ENCODE measurements at regions not wholly inside any gene's neighbourhood (a gene's known extent, or its start where the extent isn't known, plus 50 kb on each side); places are given as distances from the start of the nearest gene placed in this dataset.
"Not testable (repeated sequence)": the region's sequence is repeated elsewhere in the genome, so short reads cannot be mapped to it uniquely, and the experiment has no call there.

DNA sequence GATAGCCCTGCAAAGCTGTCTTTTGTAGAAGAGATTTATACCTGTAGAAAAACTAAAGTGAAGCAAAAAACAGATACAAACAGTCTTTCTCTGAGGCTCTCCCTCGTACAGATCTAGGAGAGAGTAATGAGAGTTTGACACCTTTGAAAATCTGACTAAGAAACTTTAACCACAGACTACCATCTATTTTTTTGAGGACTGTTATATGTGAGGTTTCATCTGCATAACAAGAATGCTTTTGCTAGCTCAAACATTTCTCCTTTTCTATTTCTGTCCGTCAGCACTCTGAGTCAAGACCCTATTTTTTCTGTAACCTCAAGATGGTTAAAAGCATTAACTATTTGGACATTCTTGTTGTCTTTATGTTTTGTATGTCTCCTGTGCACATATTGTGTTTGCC lies 193.0 kb downstream of the BTBD3 start:
- H3K27me3 Mint-ChIP-seq, result no peaks in the 10 kb centered on the region
- no peaks in the 10 kb centered on the region for H3K4me1 Mint-ChIP-seq
- H3K27ac Mint-ChIP-seq, result no peak overlapping the region
- H3K4me3 Mint-ChIP-seq, result no peak overlapping the region
- no peak for ATAC-seq (replicated peaks)
- peaks cover 5% of the 10 kb centered on the region for H3K9me3 Mint-ChIP-seq
- H3K36me3 Mint-ChIP-seq (ENCODE audit: low read depth), result no peaks in the 10 kb centered on the region

- Mint-ChIP-seq H3K4me1 (no peaks in the 10 kb centered on the region), H3K27ac (no peak overlapping the region), H3K36me3 (ENCODE audit: low read depth) (no peaks in the 10 kb centered on the region), H3K4me3 (no peak overlapping the region), H3K9me3 (peaks cover 5% of the 10 kb centered on the region), H3K27me3 (no peaks in the 10 kb centered on the region)
- no peak for ATAC-seq (replicated peaks)
Observed at GRCh38 chr20:12111431-12112088, 193.9 kb downstream of the BTBD3 start.

DNA sequence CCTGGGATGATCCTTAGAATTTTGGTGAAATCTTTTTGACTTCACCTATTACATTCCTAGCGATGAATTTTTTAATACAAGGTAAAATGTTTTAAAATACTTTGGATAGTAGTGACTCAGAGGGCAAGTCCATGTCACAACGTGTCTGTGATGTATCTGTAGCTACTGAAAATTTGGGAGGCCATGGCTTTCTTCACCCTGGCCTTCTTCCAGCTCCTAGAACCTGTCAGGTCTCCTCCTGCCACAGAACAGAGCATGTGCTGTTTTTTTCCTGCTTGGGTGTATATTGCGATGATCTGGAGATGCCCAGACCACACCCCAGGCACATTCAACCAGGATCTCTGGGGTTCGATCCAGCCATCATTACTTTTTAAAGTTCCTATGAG lies 194.4 kb downstream of the BTBD3 start:
- no peaks in the 10 kb centered on the region for H3K27me3 Mint-ChIP-seq
- H3K9me3 Mint-ChIP-seq, result peaks cover 5% of the 10 kb centered on the region
- ATAC-seq (replicated peaks), result no peak
- H3K27ac Mint-ChIP-seq, result no peak overlapping the region
- H3K36me3 Mint-ChIP-seq (ENCODE audit: low read depth), result no peaks in the 10 kb centered on the region
- H3K4me3 Mint-ChIP-seq, result no peak overlapping the region
- H3K4me1 Mint-ChIP-seq, result no peaks in the 10 kb centered on the region

DNA sequence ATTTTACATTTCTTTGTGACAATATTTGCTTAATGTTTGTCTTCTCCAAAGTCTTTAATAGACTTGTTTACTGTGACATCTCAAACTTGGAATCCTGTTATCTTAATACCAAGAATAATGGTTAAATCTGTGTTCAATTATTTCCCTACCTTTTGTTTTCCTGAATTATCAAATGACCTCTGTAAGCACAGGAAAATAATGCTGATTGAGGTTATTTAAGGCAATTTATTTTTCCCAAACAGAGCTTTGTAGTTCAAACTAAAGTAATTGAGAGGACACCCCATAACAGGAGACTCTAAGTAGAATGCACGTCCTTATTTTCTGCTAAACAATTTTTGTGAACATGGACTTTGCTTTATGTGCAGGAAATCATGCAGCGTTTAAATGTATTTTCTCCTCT lies 195.0 kb downstream of the BTBD3 start:
- no peaks in the 10 kb centered on the region for H3K4me1 Mint-ChIP-seq
- no peak for ATAC-seq (replicated peaks)
- H3K9me3 Mint-ChIP-seq, result peaks cover 5% of the 10 kb centered on the region
- no peak overlapping the region for H3K27ac Mint-ChIP-seq
- H3K4me3 Mint-ChIP-seq, result no peak overlapping the region
- no peaks in the 10 kb centered on the region for H3K36me3 Mint-ChIP-seq (ENCODE audit: low read depth)
- H3K27me3 Mint-ChIP-seq, result no peaks in the 10 kb centered on the region

- H3K36me3 Mint-ChIP-seq (ENCODE audit: low read depth), result no peaks in the 10 kb centered on the region
- peaks cover 5% of the 10 kb centered on the region for H3K9me3 Mint-ChIP-seq
- ATAC-seq (replicated peaks), result no peak
- H3K27ac Mint-ChIP-seq, result no peak overlapping the region
- no peaks in the 10 kb centered on the region for H3K27me3 Mint-ChIP-seq
- H3K4me3 Mint-ChIP-seq, result no peak overlapping the region
- no peaks in the 10 kb centered on the region for H3K4me1 Mint-ChIP-seq
Observed at GRCh38 chr20:12113075-12113467, 195.4 kb downstream of the BTBD3 start.

GRCh38 chr20:12113468-12114371 lies 196.0 kb downstream of the BTBD3 start:
- H3K9me3 Mint-ChIP-seq, result peaks cover 5% of the 10 kb centered on the region
- H3K36me3 Mint-ChIP-seq (ENCODE audit: low read depth), result no peaks in the 10 kb centered on the region
- H3K4me3 Mint-ChIP-seq, result no peak overlapping the region
- no peaks in the 10 kb centered on the region for H3K27me3 Mint-ChIP-seq
- ATAC-seq (replicated peaks), result no peak
- no peaks in the 10 kb centered on the region for H3K4me1 Mint-ChIP-seq
- no peak overlapping the region for H3K27ac Mint-ChIP-seq

GRCh38 chr20:12129114-12129513 lies 211.4 kb downstream of the BTBD3 start:
- H3K36me3 Mint-ChIP-seq (ENCODE audit: low read depth); ATAC-seq (replicated peaks); H3K4me1 Mint-ChIP-seq; H3K27ac Mint-ChIP-seq; H3K27me3 Mint-ChIP-seq; H3K4me3 Mint-ChIP-seq: not testable (repeated sequence)
- H3K9me3 Mint-ChIP-seq, result peaks cover 12% of the 10 kb centered on the region

DNA sequence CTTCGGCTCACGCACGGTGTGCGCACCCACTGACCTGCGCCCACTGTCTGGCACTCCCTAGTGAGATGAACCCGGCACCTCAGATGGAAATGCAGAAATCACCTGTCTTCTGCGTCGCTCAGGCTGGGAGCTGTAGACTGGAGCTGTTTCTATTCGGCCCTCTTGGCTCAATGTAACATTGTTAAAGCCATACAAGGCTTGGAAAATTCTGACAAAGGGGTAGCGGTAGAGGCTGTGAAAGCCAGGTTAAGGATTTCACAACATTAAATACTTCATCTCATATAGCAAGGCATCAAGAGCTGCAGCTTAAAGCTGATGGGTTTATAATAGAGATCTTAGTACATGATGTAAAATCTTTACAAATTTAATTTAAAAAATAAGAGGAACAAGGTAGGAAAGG lies 211.8 kb downstream of the BTBD3 start:
- peaks cover 12% of the 10 kb centered on the region for H3K9me3 Mint-ChIP-seq
- not testable (repeated sequence) for H3K36me3 Mint-ChIP-seq (ENCODE audit: low read depth); H3K4me3 Mint-ChIP-seq; ATAC-seq (replicated peaks); H3K27me3 Mint-ChIP-seq; H3K4me1 Mint-ChIP-seq; H3K27ac Mint-ChIP-seq

DNA sequence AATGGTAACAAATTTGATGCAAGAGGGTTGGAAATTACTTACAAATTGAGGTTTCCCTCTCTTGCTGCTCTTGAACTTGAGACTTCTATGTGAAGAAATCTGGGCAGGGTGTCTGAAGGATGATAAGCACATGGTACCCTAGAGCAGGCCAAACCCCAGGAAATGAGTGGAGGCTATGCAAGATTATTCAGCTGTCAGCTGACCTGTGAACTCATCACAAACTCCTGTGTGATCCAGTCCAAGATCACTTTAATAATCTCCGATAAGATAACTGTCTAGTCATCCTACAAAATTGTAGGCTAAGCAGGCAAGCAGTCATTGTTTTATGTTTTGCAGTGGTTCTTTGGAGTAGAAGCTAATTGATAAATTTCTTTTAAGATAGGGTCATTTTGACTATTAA lies 213.1 kb downstream of the BTBD3 start:
- Mint-ChIP-seq H3K4me1 (no peaks in the 10 kb centered on the region), H3K4me3 (no peak overlapping the region), H3K27ac (no peak overlapping the region), H3K27me3 (no peaks in the 10 kb centered on the region), H3K9me3 (peaks cover 19% of the 10 kb centered on the region), H3K36me3 (ENCODE audit: low read depth) (no peaks in the 10 kb centered on the region)
- no peak for ATAC-seq (replicated peaks)

GRCh38 chr20:12133553-12133952 lies 215.9 kb downstream of the BTBD3 start:
- H3K4me1 Mint-ChIP-seq, result no peaks in the 10 kb centered on the region
- no peak overlapping the region for H3K27ac Mint-ChIP-seq
- H3K36me3 Mint-ChIP-seq (ENCODE audit: low read depth), result no peaks in the 10 kb centered on the region
- no peaks in the 10 kb centered on the region for H3K27me3 Mint-ChIP-seq
- no peak for ATAC-seq (replicated peaks)
- H3K4me3 Mint-ChIP-seq, result no peak overlapping the region
- peaks cover 27% of the 10 kb centered on the region for H3K9me3 Mint-ChIP-seq

GRCh38 chr20:12145951-12146350 lies 228.3 kb downstream of the BTBD3 start:
- H3K27me3 Mint-ChIP-seq; H3K27ac Mint-ChIP-seq; H3K4me3 Mint-ChIP-seq; H3K4me1 Mint-ChIP-seq; H3K36me3 Mint-ChIP-seq (ENCODE audit: low read depth); ATAC-seq (replicated peaks): not testable (repeated sequence)
- H3K9me3 Mint-ChIP-seq, result peaks cover 24% of the 10 kb centered on the region

DNA sequence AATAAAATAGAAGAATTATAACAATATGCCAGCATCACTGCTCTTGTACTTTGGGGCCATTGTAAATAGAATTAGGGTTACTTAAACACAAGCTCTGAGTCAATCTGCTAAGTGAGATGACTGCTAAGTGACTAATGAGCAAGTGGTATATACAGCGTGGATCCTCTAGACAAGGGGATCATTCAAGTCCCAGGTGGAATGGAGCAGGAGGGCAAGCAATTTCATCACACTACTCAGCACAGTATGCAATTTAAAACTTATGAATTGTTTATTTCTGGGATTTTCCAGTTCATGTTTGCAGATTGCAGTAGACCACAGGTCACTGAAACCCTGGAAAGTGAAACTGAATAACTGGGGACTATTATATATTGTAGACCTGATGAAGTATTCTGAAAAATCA lies 235.3 kb downstream of the BTBD3 start:
- Mint-ChIP-seq H3K4me1 (no peaks in the 10 kb centered on the region), H3K4me3 (no peak overlapping the region), H3K9me3 (peaks cover 21% of the 10 kb centered on the region), H3K27me3 (no peaks in the 10 kb centered on the region), H3K27ac (no peak overlapping the region), H3K36me3 (ENCODE audit: low read depth) (no peaks in the 10 kb centered on the region)
- ATAC-seq (replicated peaks), result no peak

DNA sequence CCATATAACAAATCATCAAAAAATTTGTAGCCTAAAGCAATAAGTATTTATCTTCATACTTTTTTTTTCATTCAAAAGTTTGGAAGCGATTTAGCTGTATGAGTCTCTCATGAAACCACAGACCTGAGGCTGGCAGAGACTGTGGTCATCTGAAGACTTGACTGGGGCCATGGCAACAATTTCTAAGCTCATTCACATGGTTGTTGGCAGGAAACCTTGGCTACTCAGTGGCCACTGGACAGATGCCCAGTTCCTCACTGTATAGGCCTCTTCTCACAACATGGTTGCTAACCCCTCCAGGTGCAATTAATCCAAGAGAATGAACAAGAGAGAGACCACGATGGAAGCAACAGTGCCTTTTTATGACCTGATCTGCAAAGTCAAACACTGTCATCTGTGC lies 235.9 kb downstream of the BTBD3 start:
- Mint-ChIP-seq H3K27ac (no peak overlapping the region), H3K9me3 (peaks cover 20% of the 10 kb centered on the region), H3K4me1 (no peaks in the 10 kb centered on the region), H3K4me3 (no peak overlapping the region), H3K27me3 (no peaks in the 10 kb centered on the region), H3K36me3 (ENCODE audit: low read depth) (no peaks in the 10 kb centered on the region)
- ATAC-seq (replicated peaks), result no peak

DNA sequence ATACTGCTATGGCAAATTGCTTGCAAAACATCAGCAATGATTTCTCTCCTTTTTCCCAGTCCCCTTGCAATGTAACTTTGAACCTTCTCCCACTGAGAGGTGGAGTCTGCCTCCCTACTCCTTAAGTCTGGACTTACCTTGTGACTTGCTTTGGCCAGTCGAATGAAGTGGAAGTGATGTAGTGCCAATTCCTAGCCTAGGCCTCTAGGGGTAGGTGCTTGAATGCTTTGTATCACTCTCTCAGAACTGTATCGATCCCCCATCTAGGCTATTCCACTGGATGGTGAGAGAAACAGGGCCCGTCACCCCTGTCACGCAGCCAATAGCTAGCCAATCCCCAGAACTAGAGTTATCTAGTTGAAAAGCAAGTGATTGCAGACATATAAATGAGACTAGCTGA lies 238.6 kb downstream of the BTBD3 start:
- Mint-ChIP-seq H3K4me3 (no peak overlapping the region), H3K36me3 (ENCODE audit: low read depth) (no peaks in the 10 kb centered on the region), H3K27ac (no peak overlapping the region), H3K4me1 (no peaks in the 10 kb centered on the region), H3K27me3 (no peaks in the 10 kb centered on the region), H3K9me3 (peaks cover 26% of the 10 kb centered on the region)
- ATAC-seq (replicated peaks), result no peak

- H3K4me1 Mint-ChIP-seq, result no peaks in the 10 kb centered on the region
- peaks cover 22% of the 10 kb centered on the region for H3K9me3 Mint-ChIP-seq
Observed at GRCh38 chr20:12159261-12159660, 241.6 kb downstream of the BTBD3 start.

More at GRCh38 chr20:12159261-12159660, 241.6 kb downstream of the BTBD3 start:
- Mint-ChIP-seq H3K36me3 (ENCODE audit: low read depth) (no peaks in the 10 kb centered on the region), H3K27ac (no peak overlapping the region), H3K27me3 (no peaks in the 10 kb centered on the region), H3K4me3 (no peak overlapping the region)
- no peak for ATAC-seq (replicated peaks)

Measured in activated T-helper 17 cell treated with anti-CD3 and anti-CD28 coated beads, Interleukin-2, amount 50 U/mL, for 72 hours (primary cell).